ENCODE measurements at regions not wholly inside any gene's neighbourhood (a gene's known extent, or its start where the extent isn't known, plus 50 kb on each side); places are given as distances from the start of the nearest gene placed in this dataset.

GRCh38 chr14:42736408-42736807, 1129.7 kb downstream of the LRFN5 start:
- no peak for DNase-seq (ENCODE audit: low read depth, low spot score)
- in situ Hi-C loops (cut with HindIII; ENCODE audit: low pct_unique_long_range_greater_than_20kb, low sequenced_read_pairs) = no loop called here

GRCh38 chr14:42734041-42734440, 1127.4 kb downstream of the LRFN5 start:
- in situ Hi-C loops (cut with HindIII; ENCODE audit: low pct_unique_long_range_greater_than_20kb, low sequenced_read_pairs) = no loop called here
- no peak for DNase-seq (ENCODE audit: low read depth, low spot score)

GRCh38 chr14:42732005-42732404, 1125.3 kb downstream of the LRFN5 start:
- no peak for DNase-seq (ENCODE audit: low read depth, low spot score)
- in situ Hi-C loops (cut with HindIII; ENCODE audit: low pct_unique_long_range_greater_than_20kb, low sequenced_read_pairs) = no loop called here

- in situ Hi-C loops (cut with HindIII; ENCODE audit: low pct_unique_long_range_greater_than_20kb, low sequenced_read_pairs) = no loop called here
- DNase-seq (ENCODE audit: low read depth, low spot score) = no peak
These were observed 1124.8 kb downstream of the LRFN5 start for GRCh38 chr14:42731480-42731879.

GRCh38 chr14:42729681-42730080, 1123.0 kb downstream of the LRFN5 start:
- DNase-seq (ENCODE audit: low read depth, low spot score) = no peak
- in situ Hi-C loops (cut with HindIII; ENCODE audit: low pct_unique_long_range_greater_than_20kb, low sequenced_read_pairs) = no loop called here

- DNase-seq (ENCODE audit: low read depth, low spot score) = no peak
- in situ Hi-C loops (cut with HindIII; ENCODE audit: low pct_unique_long_range_greater_than_20kb, low sequenced_read_pairs) = no loop called here
These were observed 1112.7 kb downstream of the LRFN5 start for GRCh38 chr14:42719391-42719790.

- in situ Hi-C loops (cut with HindIII; ENCODE audit: low pct_unique_long_range_greater_than_20kb, low sequenced_read_pairs) = no loop called here
- no peak for DNase-seq (ENCODE audit: low read depth, low spot score)
These were observed 1108.6 kb downstream of the LRFN5 start for GRCh38 chr14:42715316-42715715.

GRCh38 chr14:42710071-42710470, 1103.4 kb downstream of the LRFN5 start:
- DNase-seq (ENCODE audit: low read depth, low spot score) = no peak
- in situ Hi-C loops (cut with HindIII; ENCODE audit: low pct_unique_long_range_greater_than_20kb, low sequenced_read_pairs) = no loop called here

GRCh38 chr14:42703501-42703900, 1096.8 kb downstream of the LRFN5 start:
- DNase-seq (ENCODE audit: low read depth, low spot score) = no peak
- in situ Hi-C loops (cut with HindIII; ENCODE audit: low pct_unique_long_range_greater_than_20kb, low sequenced_read_pairs) = no loop called here

- in situ Hi-C loops (cut with HindIII; ENCODE audit: low pct_unique_long_range_greater_than_20kb, low sequenced_read_pairs) = no loop called here
- DNase-seq (ENCODE audit: low read depth, low spot score) = no peak
These were observed 1080.7 kb downstream of the LRFN5 start for GRCh38 chr14:42687421-42687820.

GRCh38 chr14:42683707-42684106, 1077.0 kb downstream of the LRFN5 start:
- DNase-seq (ENCODE audit: low read depth, low spot score) = no peak
- in situ Hi-C loops (cut with HindIII; ENCODE audit: low pct_unique_long_range_greater_than_20kb, low sequenced_read_pairs) = no loop called here

- in situ Hi-C loops (cut with HindIII; ENCODE audit: low pct_unique_long_range_greater_than_20kb, low sequenced_read_pairs) = no loop called here
- DNase-seq (ENCODE audit: low read depth, low spot score) = no peak
These were observed 1070.0 kb downstream of the LRFN5 start for GRCh38 chr14:42676636-42677035.

GRCh38 chr14:42673963-42674362, 1067.3 kb downstream of the LRFN5 start:
- in situ Hi-C loops (cut with HindIII; ENCODE audit: low pct_unique_long_range_greater_than_20kb, low sequenced_read_pairs) = no loop called here

GRCh38 chr14:42671636-42672035, 1065.0 kb downstream of the LRFN5 start:
- DNase-seq (ENCODE audit: low read depth, low spot score) = no peak
- in situ Hi-C loops (cut with HindIII; ENCODE audit: low pct_unique_long_range_greater_than_20kb, low sequenced_read_pairs) = no loop called here

More at GRCh38 chr14:42673963-42674362, 1067.3 kb downstream of the LRFN5 start:
- DNase-seq (ENCODE audit: low read depth, low spot score) = no peak

GRCh38 chr14:42665083-42665482, 1058.4 kb downstream of the LRFN5 start:
- in situ Hi-C loops (cut with HindIII; ENCODE audit: low pct_unique_long_range_greater_than_20kb, low sequenced_read_pairs) = no loop called here
- no peak for DNase-seq (ENCODE audit: low read depth, low spot score)

- no peak for DNase-seq (ENCODE audit: low read depth, low spot score)
- in situ Hi-C loops (cut with HindIII; ENCODE audit: low pct_unique_long_range_greater_than_20kb, low sequenced_read_pairs) = no loop called here
These were observed 1057.5 kb downstream of the LRFN5 start for GRCh38 chr14:42664190-42664589.

GRCh38 chr14:42654707-42655106, 1048.0 kb downstream of the LRFN5 start:
- in situ Hi-C loops (cut with HindIII; ENCODE audit: low pct_unique_long_range_greater_than_20kb, low sequenced_read_pairs) = no loop called here
- no peak for DNase-seq (ENCODE audit: low read depth, low spot score)

- in situ Hi-C loops (cut with HindIII; ENCODE audit: low pct_unique_long_range_greater_than_20kb, low sequenced_read_pairs) = no loop called here
These were observed 1036.1 kb downstream of the LRFN5 start for GRCh38 chr14:42642787-42643186.

GRCh38 chr14:42633504-42634095, 1026.9 kb downstream of the LRFN5 start:
- in situ Hi-C loops (cut with HindIII; ENCODE audit: low pct_unique_long_range_greater_than_20kb, low sequenced_read_pairs) = no loop called here

More at GRCh38 chr14:42642787-42643186, 1036.1 kb downstream of the LRFN5 start:
- no peak for DNase-seq (ENCODE audit: low read depth, low spot score)

GRCh38 chr14:42629553-42629952, 1022.9 kb downstream of the LRFN5 start:
- DNase-seq (ENCODE audit: low read depth, low spot score) = no peak
- in situ Hi-C loops (cut with HindIII; ENCODE audit: low pct_unique_long_range_greater_than_20kb, low sequenced_read_pairs) = no loop called here

More at GRCh38 chr14:42633504-42634095, 1026.9 kb downstream of the LRFN5 start:
- DNase-seq (ENCODE audit: low read depth, low spot score) = peak; percentile 87

Measured in SK-MEL-5 (cell line).